NCI-H187 (cell line): ENCODE measurements at regions not wholly inside any gene's neighbourhood (a gene's known extent, or its start where the extent isn't known, plus 50 kb on each side); places are given as distances from the start of the nearest gene placed in this dataset.
"Not testable (repeated sequence)": the region's sequence is repeated elsewhere in the genome, so short reads cannot be mapped to it uniquely, and the experiment has no call there.

Experiments
- DNase-seq, 2 experiments: peaks; one replicate each; lab custom pipeline; 2025; lab: John Stamatoyannopoulos, UW

DNA sequence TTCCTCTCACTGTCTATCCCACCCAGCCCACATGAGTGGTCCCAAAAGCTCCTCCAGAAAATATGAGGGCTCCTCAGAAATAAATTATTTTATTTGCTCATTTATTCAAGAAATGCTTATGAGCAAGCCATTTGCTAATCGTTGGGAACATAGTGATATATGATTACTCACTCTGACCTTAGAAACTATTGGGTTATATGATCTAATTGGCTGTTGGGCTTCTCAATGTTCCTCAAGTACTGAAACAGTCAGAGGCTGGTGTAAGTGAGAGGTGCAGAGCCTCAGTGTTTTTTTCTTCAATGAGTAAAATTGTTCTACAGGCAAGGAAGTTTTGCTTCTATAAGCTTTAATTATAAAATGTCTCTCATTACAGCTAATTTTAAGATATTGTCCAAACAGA is 893.8 kb upstream of the INTU start:
- DNase-seq: no peak

DNA sequence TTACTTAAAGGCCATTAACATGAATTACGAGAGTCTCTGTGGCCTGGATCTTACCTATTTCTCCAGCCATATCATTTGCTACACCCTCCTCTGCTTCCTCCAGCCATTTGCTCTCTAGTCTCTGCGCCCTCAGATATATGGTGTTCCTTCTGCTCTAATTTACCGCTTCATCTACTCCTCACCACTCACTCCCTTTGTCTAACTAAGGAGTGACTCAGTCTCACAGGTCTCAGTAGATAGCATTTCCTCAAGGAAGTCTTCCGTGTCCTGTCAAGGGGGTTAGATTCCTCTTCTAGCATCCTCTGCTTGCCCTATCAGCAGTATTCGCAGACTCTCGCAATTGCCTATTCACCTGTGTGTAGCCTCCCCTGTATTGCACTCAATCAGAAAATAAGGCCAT is 892.1 kb upstream of the INTU start:
- no peak for DNase-seq

DNA sequence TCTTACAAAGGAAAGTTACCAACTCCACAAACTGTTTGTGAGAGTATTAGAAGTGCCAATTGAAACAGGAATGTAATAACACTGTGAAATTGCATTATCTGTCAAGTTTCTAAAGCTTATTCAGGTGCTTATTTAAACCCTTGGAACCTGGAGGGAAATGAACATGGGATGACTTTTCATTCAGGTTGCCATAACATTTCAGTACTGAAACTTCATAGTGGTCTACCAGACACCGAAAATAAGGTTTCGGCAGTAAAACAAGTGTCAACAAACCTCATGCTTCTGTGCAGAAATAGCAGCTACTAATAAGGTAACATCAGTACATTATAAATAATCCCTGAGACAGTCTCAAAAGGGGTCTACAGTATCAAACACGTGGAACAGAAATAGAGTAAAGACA is 890.7 kb upstream of the INTU start:
- no peak for DNase-seq

DNA sequence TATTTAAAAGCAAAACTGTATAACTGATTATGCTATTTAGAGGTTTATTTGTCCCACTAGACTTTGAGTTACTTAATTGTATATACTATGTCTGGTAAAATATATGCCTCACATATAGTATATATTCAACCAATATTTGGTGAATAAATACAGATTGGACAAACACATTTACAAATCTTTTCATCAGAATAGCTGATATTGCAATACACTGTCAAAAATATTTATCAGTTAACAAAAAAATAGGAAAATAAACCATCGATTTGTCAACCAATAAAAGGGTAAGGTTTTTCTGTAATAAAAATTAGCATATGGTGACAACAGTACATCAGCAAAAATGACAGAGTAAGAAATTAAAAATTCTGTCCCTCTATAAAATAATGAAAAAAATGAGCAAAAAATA is 889.9 kb upstream of the INTU start:
- DNase-seq: no peak

DNA sequence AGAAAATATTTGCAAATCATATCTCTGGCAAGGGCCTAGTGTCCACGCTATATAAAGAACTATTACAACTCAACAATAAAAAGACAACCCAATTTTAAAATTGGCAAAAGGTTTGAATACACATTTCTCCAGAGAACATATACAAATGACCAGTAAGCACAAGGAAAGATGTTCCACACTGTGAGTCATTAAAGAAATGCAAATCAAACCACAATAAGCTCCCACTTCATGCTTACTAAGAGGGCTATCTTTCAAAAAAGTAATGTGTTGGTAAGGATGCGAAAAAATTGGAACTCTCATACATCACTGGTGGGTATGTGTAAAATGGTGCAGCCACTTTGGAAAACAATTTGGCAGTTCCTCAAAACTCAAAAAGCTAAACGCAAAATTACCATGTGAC is 884.0 kb upstream of the INTU start:
- no peak for DNase-seq

DNA sequence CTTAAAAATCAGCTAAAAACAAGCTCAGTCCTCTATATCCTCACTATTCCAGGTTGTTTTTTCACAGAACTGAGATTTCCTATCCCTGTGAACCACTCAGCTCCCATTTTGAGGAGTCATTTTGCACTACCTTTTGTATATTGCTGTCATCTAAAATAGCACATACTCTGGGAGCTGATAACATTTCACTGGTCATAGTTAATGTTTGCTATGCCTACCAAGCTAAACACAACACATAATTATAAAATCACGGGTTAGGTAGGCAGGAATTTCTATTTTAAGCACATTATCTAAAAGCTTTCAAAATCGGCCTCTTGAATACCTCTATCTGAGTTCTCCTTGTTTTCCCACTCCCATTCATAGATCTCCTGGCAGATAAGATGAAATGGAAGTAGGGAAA is 882.0 kb upstream of the INTU start:
- no peak for DNase-seq

DNA sequence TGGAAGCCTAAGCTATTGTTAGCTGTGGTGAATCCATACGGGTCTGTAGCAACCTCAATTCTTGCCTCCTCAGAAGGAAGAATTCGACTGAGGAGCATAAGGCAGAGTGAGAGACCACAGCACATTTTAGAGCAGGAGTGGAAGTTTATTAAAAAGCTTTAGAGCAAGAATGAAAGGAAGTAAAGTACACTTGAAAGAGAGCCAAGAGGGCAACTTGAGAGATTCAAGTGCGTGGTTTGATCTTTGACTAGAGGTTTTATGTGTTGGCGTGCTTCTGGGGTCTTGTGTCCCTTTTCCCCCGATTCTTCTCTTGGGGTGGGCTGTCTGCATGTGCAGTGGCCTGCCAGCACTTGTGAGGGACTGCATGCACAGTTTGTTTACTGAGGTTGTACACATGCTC is 880.6 kb upstream of the INTU start:
- no peak for DNase-seq

DNA sequence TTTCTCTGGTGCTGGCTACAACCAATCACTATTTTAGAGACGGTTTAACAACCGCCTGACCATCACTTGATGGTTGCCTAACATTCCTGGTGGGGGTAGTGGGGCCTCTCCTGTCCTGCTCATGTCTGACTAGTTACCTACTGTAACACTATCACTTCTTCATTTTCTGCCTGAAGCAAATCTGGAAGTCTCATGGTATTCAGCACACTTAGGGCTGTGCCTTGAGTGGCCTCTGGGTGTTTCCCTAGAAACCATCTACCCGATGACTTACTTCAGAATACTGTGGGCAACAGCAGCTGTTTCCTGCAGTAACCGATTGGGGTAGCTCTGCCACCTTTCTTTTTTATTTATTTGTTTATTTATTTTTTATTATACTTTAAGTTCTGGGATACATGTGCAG is 880.1 kb upstream of the INTU start:
- no peak for DNase-seq

DNA sequence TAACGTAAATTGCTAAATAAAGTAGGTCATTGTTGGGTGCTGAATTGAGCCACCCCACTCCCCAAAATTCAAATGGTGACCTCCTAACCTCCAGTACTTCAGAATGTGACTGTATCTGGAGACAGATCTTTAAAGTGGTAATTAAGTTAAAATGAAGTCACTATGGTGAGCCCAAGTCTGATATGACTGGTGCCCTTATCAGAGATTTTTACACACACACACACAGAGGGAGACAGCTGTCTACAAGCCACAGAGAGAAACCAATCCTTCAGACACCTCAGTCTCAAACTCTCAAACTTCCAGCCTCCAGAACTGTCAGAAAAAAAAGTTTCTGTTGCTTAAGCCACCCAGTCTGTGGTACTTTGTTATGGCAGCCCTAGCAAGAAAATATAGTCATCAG is 879.2 kb upstream of the INTU start:
- DNase-seq: no peak

DNA sequence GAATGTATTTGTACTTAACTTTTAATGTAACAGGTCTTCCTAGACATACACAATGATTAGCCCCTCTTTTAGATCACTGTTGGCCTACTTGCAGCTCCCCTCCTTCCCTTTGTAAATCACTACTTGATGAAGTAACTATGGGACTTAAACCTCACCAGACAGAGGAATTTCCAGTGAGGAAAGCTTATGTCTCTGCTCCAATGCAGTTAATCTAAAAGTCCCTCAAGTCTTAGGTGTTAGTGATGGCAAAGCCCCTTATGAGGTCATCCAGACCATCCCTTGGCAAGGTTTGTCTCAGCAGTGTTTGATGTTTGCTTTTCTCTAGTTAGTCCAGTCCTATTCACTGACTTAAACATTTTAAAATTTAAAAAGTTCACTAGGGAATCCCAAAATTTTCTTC is 877.3 kb upstream of the INTU start:
- no peak for DNase-seq

DNA sequence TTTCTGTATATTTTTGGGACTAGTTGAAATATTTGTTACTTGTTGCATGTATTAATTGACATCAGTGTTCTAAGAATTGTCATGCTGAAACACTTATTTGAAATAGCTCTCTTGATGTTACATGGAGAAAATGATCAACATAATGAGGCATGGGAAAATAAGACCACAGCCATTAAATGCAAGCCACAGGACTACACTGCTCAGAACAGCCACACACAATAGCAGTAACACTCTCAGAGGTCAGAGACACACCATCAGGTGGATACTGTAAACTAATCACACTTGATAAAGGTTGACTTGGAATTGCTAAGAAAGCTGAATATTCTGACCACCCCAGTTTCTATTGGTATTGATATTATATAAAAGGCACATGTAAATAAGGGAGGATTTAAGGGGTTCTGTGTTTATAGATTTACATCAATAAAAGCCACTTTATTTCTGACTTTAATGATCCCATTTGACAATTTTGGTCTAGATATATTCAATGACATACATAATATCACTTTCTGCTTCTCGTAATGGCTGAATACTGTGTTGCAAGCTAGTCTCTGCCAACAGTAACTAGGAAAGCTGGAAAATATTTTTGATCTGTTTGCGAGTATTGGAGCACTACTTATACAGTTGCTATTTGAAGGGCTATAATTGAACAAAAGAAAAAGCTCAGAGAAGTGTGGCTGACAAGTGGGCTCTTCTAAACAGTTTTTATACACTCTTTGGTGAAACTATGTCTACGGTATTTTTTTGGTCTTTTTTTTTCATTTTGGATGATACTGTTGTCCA is 876.5 kb upstream of the INTU start:
- DNase-seq: no peak

DNA sequence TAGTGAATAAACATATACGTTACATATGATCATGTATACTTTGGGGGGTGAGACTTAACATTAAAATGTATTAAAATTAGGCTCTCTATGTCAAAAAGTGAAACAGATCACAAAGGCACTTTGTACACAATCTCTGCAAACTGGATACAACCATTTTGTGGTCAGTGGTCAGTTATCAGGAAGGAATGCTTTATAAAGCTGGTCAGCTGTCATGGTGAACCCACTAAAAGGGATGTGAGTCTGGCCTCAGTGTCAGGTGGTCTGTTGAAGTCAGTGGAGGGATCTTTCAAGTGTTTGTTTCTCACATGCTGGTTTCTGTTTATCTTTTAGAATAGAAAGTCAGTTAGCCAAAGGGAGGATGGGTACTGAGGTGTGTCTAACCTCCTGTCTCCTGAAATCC is 875.5 kb upstream of the INTU start:
- no peak for DNase-seq

DNA sequence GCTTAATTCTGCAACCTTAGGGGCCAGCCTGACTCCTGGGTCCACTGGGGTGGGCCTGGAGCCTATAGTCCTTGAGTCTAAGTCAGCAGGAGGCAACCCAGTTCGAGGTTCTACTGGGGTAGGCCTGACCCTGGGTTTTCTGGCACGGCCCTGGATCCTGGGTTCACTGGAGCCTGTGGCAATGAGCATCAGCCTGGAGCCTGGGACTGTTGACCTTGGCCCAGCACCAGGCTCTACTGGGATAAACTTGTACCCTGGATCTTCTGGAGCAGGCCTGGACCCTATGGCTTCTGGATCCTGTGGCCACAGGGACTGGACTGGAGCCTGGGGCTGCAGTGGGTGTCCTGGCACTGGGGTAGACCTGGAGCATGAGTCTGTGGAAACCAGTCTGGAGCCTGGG is 874.3 kb upstream of the INTU start:
- no peak for DNase-seq

DNA sequence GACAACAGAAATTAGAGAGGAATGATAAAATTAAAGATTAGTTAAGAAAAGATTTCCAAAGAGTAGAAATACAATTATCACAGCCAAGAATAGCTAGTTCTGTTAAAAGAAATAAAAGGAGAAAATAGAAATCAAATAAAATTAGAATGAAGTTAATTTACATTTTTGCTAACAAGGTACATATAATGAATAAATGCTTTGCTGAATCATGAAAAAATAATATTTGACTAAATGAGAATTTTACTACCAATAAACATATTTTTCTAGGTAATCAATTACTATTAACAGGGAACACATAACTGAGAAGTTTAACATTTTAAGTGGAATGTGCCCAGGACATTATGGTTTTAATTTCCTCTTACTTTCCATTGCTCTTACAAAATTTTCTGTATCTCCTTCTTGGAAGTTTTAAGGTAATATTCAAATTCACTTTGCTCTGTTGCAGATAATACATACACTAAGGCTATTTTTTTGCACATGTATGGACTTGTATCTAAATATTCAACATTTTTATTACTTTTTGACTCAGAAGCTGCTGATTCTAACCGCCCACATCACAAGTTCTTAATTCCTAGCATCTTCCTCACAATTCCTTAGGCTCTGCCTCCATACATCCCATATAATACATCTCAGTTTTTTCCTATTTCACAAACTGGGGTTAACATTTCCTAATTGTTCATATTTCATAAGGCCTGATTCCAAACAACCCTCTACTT is 870.7 kb upstream of the INTU start:
- DNase-seq: no peak

DNA sequence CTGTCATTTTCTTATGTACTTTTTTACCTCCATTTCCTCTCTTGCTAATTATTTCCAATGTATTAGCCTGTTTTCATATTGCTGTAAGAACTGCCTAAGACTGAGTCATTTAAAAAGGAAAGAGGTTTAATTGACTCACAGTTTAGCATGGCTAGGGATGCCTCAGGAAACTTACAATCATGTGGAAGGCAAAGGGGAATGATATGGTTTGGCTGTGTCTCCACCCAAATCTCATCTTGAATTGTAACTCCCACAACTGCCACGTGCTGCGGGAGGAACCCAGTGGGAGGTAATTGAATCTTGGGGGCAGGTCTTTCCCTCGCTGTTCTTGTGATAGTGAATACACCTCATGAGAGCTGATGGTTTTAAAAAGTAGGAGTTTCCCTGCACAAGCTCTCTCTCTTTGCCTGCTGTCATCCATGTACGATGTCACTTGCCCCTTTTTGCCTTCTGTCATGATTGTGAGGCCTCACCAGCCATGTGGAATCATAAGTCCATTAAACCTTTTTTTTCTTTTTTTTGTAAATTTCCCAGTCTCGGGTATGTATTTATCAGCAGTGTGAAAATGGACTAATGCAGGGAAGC is 870.0 kb upstream of the INTU start:
- no peak for DNase-seq

DNA sequence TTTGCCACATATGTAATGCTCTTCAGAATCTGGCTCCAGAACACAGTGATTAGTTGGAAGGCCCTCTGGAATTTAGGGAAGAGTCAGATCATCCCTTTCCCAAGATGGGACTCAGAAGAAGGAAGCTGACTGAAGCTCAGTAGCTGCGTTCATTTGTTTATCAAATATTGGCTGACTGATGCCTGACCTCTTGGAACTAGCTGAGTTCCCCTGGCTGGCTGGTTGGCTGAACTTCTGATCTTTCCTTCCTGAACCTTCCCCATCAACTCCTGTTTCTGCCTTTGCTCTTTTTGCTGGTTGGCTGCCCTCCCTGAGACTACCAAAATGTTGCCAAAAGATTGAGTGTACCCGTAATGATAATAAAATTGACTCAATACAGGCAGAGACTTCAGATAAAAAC is 866.5 kb upstream of the INTU start:
- DNase-seq: no peak

DNA sequence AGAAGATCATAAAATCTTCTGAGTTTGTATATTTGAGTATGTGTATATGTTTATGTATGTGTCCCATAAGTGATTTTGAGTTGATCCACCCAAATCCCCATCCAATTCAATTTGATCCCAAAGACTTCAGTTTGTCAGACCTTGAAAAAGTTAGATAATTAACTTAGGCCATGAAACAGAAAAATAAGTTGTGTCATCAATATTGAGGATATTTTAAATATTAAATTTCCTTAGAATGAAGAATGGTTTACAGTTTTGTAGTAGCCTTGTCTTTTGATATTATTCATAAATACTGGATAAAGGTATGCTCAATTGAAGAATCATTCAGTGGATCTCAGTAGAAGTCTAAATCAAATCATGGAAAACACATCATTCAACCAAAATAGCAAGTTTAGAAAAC is 864.4 kb upstream of the INTU start:
- DNase-seq: no peak

DNA sequence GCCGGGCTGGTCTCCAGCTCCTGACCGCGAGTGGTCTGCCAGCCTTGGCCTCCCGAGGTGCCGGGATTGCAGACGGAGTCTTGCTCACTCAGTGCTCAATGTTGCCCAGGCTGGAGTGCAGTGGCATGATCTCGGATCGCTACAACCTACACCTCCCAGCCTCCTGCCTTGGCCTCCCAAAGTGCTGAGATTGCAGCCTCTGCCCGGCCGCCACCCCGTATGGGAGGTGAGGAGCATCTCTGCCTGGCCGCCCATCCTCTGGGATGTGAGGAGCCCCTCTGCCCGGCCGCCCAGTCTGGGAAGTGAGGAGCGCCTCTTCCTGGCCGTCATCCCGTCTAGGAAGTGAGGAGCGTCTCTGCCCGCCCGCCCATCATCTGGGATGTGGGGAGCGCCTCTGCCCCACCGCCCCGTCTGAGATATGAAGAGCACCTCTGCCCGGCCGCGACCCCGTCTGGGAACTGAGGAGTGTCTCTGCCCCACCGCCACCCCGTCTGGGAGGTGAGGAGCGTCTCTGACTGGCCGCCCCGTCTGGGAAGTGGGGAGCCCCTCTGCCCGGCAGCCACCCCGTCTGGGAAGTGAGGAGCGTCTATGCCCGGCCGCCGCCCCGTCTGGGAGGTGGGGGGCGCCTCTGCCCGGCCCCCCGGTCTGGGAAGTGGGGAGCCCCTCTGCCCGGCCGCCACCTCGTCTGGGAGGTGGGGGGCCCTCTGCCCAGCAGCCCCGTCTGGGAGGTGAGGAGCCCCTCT is 861.8 kb upstream of the INTU start:
- not testable (repeated sequence) for DNase-seq

DNA sequence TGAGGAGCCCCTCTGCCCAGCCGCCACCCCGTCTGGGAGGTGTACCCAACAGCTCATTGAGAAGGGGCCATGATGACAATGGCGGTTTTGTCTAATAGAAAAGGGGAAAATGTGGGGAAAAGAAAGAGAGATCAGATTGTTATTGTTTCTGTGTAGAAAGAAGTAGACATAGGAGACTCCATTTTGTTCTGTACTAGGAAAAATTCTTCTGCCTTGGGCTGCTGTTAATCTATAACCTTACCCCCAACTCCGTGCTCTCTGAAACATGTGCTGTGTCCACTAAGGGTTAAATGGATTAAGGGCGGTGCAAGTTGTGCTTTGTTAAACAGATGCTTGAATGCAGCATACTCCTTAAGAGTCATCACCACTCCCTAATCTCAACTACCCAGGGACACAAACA is 861.1 kb upstream of the INTU start:
- DNase-seq: not testable (repeated sequence)

DNA sequence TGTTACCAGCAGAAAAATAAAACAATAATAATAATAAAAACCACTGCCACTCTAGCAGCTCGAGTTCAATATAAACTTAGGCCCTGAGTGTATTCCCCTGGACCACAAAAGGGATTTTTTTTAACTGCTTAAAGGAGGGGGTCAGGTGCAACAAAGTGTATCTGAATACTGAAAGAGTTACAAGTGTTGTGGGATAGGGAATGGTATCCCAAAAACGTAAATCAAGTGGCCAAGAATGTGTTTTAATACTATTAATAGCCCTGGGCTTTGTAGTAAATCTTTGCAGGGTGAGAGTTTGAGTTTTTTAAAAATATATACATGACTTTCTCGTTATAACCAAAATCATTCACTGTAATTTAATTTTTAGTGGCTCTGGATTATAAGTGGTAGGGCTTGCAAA is 860.1 kb upstream of the INTU start:
- no peak for DNase-seq

DNA sequence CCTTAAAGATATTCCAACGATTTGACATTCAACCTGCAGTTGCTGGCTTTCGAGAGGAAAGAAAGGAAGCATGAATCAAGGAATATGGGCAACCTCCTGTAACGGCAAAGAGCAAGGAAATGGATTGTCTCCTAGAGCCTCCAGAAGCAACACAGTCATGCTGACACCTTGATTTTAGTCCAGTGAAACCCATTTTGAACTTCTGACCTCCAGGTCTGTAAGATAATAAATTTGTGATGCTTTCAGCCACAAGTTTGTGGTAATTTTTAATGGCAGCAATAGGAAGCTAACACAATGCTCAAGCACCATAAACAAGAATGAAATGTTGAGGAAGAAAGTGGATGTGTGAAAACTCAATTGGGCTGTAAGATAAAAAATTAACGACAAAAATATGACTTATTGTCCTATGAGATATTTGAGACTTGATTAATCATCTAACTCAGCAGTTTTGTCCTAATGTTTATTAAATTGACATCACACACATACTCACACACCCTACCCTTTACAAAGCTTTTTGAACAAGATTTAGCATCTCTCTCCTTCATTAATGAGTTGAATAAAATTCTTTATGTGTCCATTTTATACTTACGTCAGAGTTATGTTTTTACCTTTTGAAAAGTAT is 857.2 kb upstream of the INTU start:
- no peak for DNase-seq

DNA sequence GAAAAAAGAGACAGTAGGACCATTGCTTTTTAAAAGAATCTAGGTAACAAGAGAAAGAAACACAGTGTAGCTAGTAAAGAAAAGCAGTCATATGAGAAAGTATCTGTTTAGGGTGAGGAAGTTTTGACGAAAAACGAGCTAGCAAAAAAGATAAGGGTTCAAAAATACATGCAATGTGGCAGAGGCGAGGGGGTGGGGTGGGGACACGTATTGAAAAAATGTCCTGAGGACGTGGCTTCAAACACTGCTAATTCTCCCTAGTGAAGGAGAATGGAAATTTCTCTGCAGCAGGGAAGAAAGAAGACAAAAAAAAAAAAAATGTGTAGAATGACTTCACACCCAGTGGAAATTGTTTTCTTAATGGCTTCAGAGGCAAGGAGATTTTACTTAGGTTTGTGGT is 856.4 kb upstream of the INTU start:
- no peak for DNase-seq
